Kidney epithelial cell (primary cell): ENCODE measurements at regions not wholly inside any gene's neighbourhood (a gene's known extent, or its start where the extent isn't known, plus 50 kb on each side); places are given as distances from the start of the nearest gene placed in this dataset.

ENCODE experiments used
- DNase-seq: peaks from one replicate; pipeline ENCODE4 v3.0.0-alpha.2; 2010; ENCODE audit warnings: low read depth
- H3K27me3 ChIP-seq: 2 replicates; pipeline ENCODE4 v1.6.0; 2011; ENCODE audit warnings: low read length; ENCODE audit not compliant: control insufficient read depth, insufficient read depth
- H3K36me3 ChIP-seq: 2 replicates; pipeline ENCODE4 v1.5.1; 2011; ENCODE audit warnings: low read length; ENCODE audit not compliant: control insufficient read depth, insufficient read depth
- H3K4me3 ChIP-seq: 2 replicates; pipeline ENCODE4 v1.5.1; 2011; ENCODE audit warnings: low read depth, mild to moderate bottlenecking, control low read depth, low read length
- TF ChIP-seq, protein P1 (sequence below): IDR thresholded peaks from 2 replicates; pipeline ENCODE4 v1.5.1; 2011; ENCODE audit warnings: mild to moderate bottlenecking, moderate library complexity, low read length, control low read depth, inconsistent platforms; ENCODE audit not compliant: insufficient read depth, poor library complexity, severe bottlenecking

GRCh38 chr19:30086916-30087315, 144.9 kb downstream of the URI1 start:
- Histone ChIP-seq H3K36me3 (no peaks in the 10 kb centered on the region), H3K27me3 (no peaks in the 10 kb centered on the region), H3K4me3 (no peak overlapping the region)
- TF ChIP-seq, protein P1, sequence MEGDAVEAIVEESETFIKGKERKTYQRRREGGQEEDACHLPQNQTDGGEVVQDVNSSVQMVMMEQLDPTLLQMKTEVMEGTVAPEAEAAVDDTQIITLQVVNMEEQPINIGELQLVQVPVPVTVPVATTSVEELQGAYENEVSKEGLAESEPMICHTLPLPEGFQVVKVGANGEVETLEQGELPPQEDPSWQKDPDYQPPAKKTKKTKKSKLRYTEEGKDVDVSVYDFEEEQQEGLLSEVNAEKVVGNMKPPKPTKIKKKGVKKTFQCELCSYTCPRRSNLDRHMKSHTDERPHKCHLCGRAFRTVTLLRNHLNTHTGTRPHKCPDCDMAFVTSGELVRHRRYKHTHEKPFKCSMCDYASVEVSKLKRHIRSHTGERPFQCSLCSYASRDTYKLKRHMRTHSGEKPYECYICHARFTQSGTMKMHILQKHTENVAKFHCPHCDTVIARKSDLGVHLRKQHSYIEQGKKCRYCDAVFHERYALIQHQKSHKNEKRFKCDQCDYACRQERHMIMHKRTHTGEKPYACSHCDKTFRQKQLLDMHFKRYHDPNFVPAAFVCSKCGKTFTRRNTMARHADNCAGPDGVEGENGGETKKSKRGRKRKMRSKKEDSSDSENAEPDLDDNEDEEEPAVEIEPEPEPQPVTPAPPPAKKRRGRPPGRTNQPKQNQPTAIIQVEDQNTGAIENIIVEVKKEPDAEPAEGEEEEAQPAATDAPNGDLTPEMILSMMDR = no peak
- DNase-seq = no peak

- DNase-seq = no peak
- TF ChIP-seq, protein P1 = no peak
- no peak overlapping the region for H3K4me3 ChIP-seq
Measured at GRCh38 chr19:30087381-30088138, 145.5 kb downstream of the URI1 start.

GRCh38 chr19:30088567-30088966, 146.5 kb downstream of the URI1 start:
- DNase-seq = no peak
- TF ChIP-seq, protein P1 = no peak
- H3K36me3 ChIP-seq = no peaks in the 10 kb centered on the region
- no peak overlapping the region for H3K4me3 ChIP-seq
- no peaks in the 10 kb centered on the region for H3K27me3 ChIP-seq

More at GRCh38 chr19:30087381-30088138, 145.5 kb downstream of the URI1 start:
- Histone ChIP-seq H3K36me3 (no peaks in the 10 kb centered on the region), H3K27me3 (no peaks in the 10 kb centered on the region)

- H3K27me3 ChIP-seq = no peaks in the 10 kb centered on the region
- H3K36me3 ChIP-seq = no peaks in the 10 kb centered on the region
- TF ChIP-seq, protein P1 = no peak
- DNase-seq = no peak
- H3K4me3 ChIP-seq = no peak overlapping the region
Measured at GRCh38 chr19:30089086-30089665, 147.1 kb downstream of the URI1 start.

- TF ChIP-seq, protein P1 = no peak
- H3K4me3 ChIP-seq = no peak overlapping the region
- no peak for DNase-seq
- no peaks in the 10 kb centered on the region for H3K36me3 ChIP-seq
- no peaks in the 10 kb centered on the region for H3K27me3 ChIP-seq
Measured at GRCh38 chr19:30090476-30090875, 148.4 kb downstream of the URI1 start.

GRCh38 chr19:30090963-30091362, 148.9 kb downstream of the URI1 start:
- Histone ChIP-seq H3K4me3 (no peak overlapping the region), H3K36me3 (no peaks in the 10 kb centered on the region), H3K27me3 (no peaks in the 10 kb centered on the region)
- DNase-seq = no peak
- TF ChIP-seq, protein P1 = no peak
